HEK293 (cell line): ENCODE measurements at regions not wholly inside any gene's neighbourhood (a gene's known extent, or its start where the extent isn't known, plus 50 kb on each side); places are given as distances from the start of the nearest gene placed in this dataset.

Source experiments
- CTCF ChIA-PET: fragments of 350-600 bp; formaldehyde crosslinking; extraction: SDS; loops from one replicate; lab custom pipeline; 2021; ENCODE audit warnings: antibody characterized with exemption; lab: Yijun Ruan, JAX
- POLR2A ChIA-PET: fragments of 300-600 bp; formaldehyde crosslinking; extraction: SDS; loops from one replicate; lab custom pipeline; 2020; ENCODE audit warnings: antibody characterized with exemption, inconsistent platforms; lab: Yijun Ruan, JAX
- H3K27ac ChIP-seq: fragments of 200-500 bp; sonication (Bioruptor generic); 2 replicates; pipeline ENCODE4 v1.5.1; 2014; ENCODE audit warnings: low read depth, low read length, control low read depth, inconsistent platforms; ENCODE audit errors: extremely low read depth
- H3K36me3 ChIP-seq, 2 experiments: fragments of 200-500 bp in 1 of 2; sonication (Bioruptor generic) in 1 of 2; 1 replicate in 1 of 2; 2 replicates in 1 of 2; pipeline ENCODE4 v1.5.1; 2014 to 2017; ENCODE audit warnings: inconsistent platforms in 2 of 2, low read length in 2 of 2; ENCODE audit not compliant: control insufficient read depth in 2 of 2, insufficient read depth in 1 of 2
- H3K4me1 ChIP-seq: fragments of 200-500 bp; sonication (Bioruptor generic); 2 replicates; pipeline ENCODE4 v1.5.1; 2014; ENCODE audit warnings: mild to moderate bottlenecking, low read length, inconsistent platforms; ENCODE audit not compliant: control insufficient read depth, insufficient read depth
- H3K4me3 ChIP-seq: 2 replicates; pipeline ENCODE4 v1.5.1; 2011; ENCODE audit warnings: low read depth, mild to moderate bottlenecking, control low read depth, low read length, moderate library complexity
- H3K9me3 ChIP-seq: fragments of 200-500 bp; sonication (Bioruptor generic); 2 replicates; pipeline ENCODE4 v1.5.1; 2014; ENCODE audit warnings: low read depth, low read length, inconsistent platforms; ENCODE audit not compliant: control insufficient read depth, insufficient read depth
- GLIS2 ChIP-seq: fragments of 450-650 bp; formaldehyde crosslinking; IDR thresholded peaks from 2 replicates; pipeline ENCODE4 v1.5.1; 2016; ENCODE audit warnings: missing biosample characterization, missing genetic modification characterization
- MYNN ChIP-seq: fragments of 450-650 bp; formaldehyde crosslinking; IDR thresholded peaks from 2 replicates; pipeline ENCODE4 v1.5.1; 2016; ENCODE audit warnings: missing biosample characterization, missing genetic modification characterization, borderline replicate concordance
- SP3 ChIP-seq: fragments of 450-650 bp; formaldehyde crosslinking; IDR thresholded peaks from 2 replicates; pipeline ENCODE4 v1.5.1; 2016; ENCODE audit warnings: missing biosample characterization, missing genetic modification characterization
- ZIC2 ChIP-seq: fragments of 450-650 bp; formaldehyde crosslinking; IDR thresholded peaks from 2 replicates; pipeline ENCODE4 v1.5.1; 2016; ENCODE audit warnings: missing biosample characterization, missing genetic modification characterization
- ZNF138 ChIP-seq: fragments of 450-650 bp; formaldehyde crosslinking; IDR thresholded peaks from 2 replicates; pipeline ENCODE4 v1.5.1; 2016; ENCODE audit warnings: missing biosample characterization, missing genetic modification characterization, borderline replicate concordance
- ZNF146 ChIP-seq: fragments of 450-650 bp; formaldehyde crosslinking; IDR thresholded peaks from 2 replicates; pipeline ENCODE4 v1.5.1; 2016; ENCODE audit warnings: missing biosample characterization, missing genetic modification characterization
- ZNF184 ChIP-seq: fragments of 450-650 bp; IDR thresholded peaks from 2 replicates; pipeline ENCODE4 v1.5.1; 2018; ENCODE audit warnings: missing biosample characterization, mild to moderate bottlenecking, missing genetic modification characterization
- ZNF529 ChIP-seq: fragments of 450-650 bp; formaldehyde crosslinking; IDR thresholded peaks from 2 replicates; pipeline ENCODE4 v1.5.1; 2017; ENCODE audit warnings: missing genetic modification characterization, missing biosample characterization; ENCODE audit not compliant: insufficient replicate concordance
- ZNF558 ChIP-seq: fragments of 450-650 bp; formaldehyde crosslinking; IDR thresholded peaks from 2 replicates; pipeline ENCODE4 v1.5.1; 2016; ENCODE audit warnings: missing biosample characterization, missing genetic modification characterization
- ZNF585B ChIP-seq: fragments of 450-650 bp; formaldehyde crosslinking; IDR thresholded peaks from 2 replicates; pipeline ENCODE4 v1.5.1; 2016; ENCODE audit warnings: missing biosample characterization, missing genetic modification characterization
- ZNF624 ChIP-seq: fragments of 450-650 bp; formaldehyde crosslinking; IDR thresholded peaks from 2 replicates; pipeline ENCODE4 v1.5.1; 2017; ENCODE audit warnings: missing biosample characterization, missing genetic modification characterization
- ZNF626 ChIP-seq: fragments of 450-650 bp; sonication (Bioruptor Pico); formaldehyde crosslinking; IDR thresholded peaks from 2 replicates; pipeline ENCODE4 v1.5.1; 2018; ENCODE audit warnings: missing biosample characterization, missing genetic modification characterization, inconsistent platforms
- ZNF76 ChIP-seq: fragments of 450-650 bp; formaldehyde crosslinking; IDR thresholded peaks from 2 replicates; pipeline ENCODE4; 2016; ENCODE audit warnings: low read depth, missing biosample characterization, missing genetic modification characterization, borderline replicate concordance
- ZNF792 ChIP-seq: fragments of 450-650 bp; formaldehyde crosslinking; IDR thresholded peaks from 2 replicates; pipeline ENCODE4 v1.5.1; 2016; ENCODE audit warnings: missing biosample characterization, missing genetic modification characterization
- TF ChIP-seq, protein P1 (sequence below): fragments of 450-650 bp; formaldehyde crosslinking; IDR thresholded peaks from 2 replicates; pipeline ENCODE4 v1.5.1; 2016; ENCODE audit warnings: missing biosample characterization, missing genetic modification characterization
- TF ChIP-seq, protein P2 (sequence below): fragments of 450-650 bp; formaldehyde crosslinking; IDR thresholded peaks from 2 replicates; pipeline ENCODE4 v1.5.1; 2017; ENCODE audit warnings: missing biosample characterization, missing genetic modification characterization
- TF ChIP-seq, protein P3 (sequence below): fragments of 450-650 bp; formaldehyde crosslinking; IDR thresholded peaks from 2 replicates; pipeline ENCODE4 v1.5.1; 2016; ENCODE audit warnings: missing biosample characterization, missing genetic modification characterization
- TF ChIP-seq, protein P4 (sequence below): fragments of 450-650 bp; formaldehyde crosslinking; IDR thresholded peaks from 2 replicates; pipeline ENCODE4 v1.5.1; 2016; ENCODE audit warnings: missing biosample characterization, missing genetic modification characterization
- TF ChIP-seq, protein P5 (sequence below): fragments of 450-650 bp; formaldehyde crosslinking; IDR thresholded peaks from 2 replicates; pipeline ENCODE4 v1.5.1; 2017; ENCODE audit warnings: missing biosample characterization, missing genetic modification characterization
- TF ChIP-seq, protein P6 (sequence below): fragments of 450-650 bp; formaldehyde crosslinking; IDR thresholded peaks from 2 replicates; pipeline ENCODE4 v1.5.1; 2016; ENCODE audit warnings: missing biosample characterization, missing genetic modification characterization

DNA sequence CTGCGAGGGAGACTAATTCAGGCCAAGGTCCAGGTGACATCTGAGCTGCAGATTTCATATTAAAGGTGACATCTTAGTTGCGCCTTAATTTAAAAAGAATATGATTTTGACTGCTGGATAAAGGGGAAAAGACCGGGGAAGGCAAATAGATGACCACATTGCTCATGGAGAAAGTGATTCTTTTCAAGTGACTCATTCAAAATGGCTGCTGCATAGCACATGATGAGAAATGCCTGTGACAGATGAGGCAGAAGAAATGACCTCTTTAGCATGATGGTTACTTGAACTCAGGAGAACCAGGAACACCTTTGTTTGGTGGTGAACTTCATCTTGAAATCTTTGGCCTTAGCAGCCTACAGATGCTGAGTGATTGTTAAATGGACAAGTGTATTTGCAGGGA lies 385.8 kb upstream of the TRIB2 start:
- POLR2A ChIA-PET: no interaction called here
- H3K27ac ChIP-seq: no peak overlapping the region
- no peaks in the 10 kb centered on the region for H3K4me1 ChIP-seq
- TF ChIP-seq ZNF76 (no peak), GLIS2 (no peak), ZNF146 (tag by site-specific recombination) (no peak), SP3 (tag by site-specific recombination) (no peak), ZIC2 (tag by site-specific recombination) (no peak), ZNF184 (tag by site-specific recombination) (no peak), ZNF626 (tag by site-specific recombination) (no peak), ZNF624 (tag by site-specific recombination) (no peak), MYNN (no peak), ZNF138 (tag by site-specific recombination) (no peak), ZNF585B (tag by site-specific recombination) (no peak), ZNF529 (tag by site-specific recombination) (no peak), ZNF792 (tag by site-specific recombination) (no peak), ZNF558 (no peak)
- TF ChIP-seq, protein P1, sequence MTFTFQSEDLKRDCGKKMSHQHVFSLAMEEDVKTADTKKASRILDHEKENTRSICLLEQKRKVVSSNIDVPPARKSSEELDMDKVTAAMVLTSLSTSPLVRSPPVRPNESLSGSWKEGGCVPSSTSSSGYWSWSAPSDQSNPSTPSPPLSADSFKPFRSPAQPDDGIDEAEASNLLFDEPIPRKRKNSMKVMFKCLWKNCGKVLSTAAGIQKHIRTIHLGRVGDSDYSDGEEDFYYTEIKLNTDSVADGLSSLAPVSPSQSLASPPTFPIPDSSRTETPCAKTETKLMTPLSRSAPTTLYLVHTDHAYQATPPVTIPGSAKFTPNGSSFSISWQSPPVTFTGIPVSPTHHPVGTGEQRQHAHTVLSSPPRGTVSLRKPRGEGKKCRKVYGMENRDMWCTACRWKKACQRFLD (tag by site-specific recombination): no peak
- TF ChIP-seq, protein P2, sequence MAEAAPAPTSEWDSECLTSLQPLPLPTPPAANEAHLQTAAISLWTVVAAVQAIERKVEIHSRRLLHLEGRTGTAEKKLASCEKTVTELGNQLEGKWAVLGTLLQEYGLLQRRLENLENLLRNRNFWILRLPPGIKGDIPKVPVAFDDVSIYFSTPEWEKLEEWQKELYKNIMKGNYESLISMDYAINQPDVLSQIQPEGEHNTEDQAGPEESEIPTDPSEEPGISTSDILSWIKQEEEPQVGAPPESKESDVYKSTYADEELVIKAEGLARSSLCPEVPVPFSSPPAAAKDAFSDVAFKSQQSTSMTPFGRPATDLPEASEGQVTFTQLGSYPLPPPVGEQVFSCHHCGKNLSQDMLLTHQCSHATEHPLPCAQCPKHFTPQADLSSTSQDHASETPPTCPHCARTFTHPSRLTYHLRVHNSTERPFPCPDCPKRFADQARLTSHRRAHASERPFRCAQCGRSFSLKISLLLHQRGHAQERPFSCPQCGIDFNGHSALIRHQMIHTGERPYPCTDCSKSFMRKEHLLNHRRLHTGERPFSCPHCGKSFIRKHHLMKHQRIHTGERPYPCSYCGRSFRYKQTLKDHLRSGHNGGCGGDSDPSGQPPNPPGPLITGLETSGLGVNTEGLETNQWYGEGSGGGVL (tag by site-specific recombination): no peak
- TF ChIP-seq, protein P3, sequence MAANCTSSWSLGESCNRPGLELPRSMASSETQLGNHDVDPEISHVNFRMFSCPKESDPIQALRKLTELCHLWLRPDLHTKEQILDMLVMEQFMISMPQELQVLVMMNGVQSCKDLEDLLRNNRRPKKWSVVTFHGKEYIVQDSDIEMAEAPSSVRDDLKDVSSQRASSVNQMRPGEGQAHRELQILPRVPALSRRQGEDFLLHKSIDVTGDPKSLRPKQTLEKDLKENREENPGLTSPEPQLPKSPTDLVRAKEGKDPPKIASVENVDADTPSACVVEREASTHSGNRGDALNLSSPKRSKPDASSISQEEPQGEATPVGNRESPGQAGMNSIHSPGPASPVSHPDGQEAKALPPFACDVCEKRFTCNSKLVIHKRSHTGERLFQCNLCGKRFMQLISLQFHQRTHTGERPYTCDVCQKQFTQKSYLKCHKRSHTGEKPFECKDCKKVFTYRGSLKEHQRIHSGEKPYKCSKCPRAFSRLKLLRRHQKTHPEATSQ: no peak
- TF ChIP-seq, protein P4, sequence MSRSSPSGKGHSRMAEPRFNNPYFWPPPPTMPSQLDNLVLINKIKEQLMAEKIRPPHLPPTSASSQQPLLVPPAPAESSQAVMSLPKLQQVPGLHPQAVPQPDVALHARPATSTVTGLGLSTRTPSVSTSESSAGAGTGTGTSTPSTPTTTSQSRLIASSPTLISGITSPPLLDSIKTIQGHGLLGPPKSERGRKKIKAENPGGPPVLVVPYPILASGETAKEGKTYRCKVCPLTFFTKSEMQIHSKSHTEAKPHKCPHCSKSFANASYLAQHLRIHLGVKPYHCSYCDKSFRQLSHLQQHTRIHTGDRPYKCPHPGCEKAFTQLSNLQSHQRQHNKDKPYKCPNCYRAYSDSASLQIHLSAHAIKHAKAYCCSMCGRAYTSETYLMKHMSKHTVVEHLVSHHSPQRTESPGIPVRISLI (tag by site-specific recombination): no peak
- TF ChIP-seq, protein P5, sequence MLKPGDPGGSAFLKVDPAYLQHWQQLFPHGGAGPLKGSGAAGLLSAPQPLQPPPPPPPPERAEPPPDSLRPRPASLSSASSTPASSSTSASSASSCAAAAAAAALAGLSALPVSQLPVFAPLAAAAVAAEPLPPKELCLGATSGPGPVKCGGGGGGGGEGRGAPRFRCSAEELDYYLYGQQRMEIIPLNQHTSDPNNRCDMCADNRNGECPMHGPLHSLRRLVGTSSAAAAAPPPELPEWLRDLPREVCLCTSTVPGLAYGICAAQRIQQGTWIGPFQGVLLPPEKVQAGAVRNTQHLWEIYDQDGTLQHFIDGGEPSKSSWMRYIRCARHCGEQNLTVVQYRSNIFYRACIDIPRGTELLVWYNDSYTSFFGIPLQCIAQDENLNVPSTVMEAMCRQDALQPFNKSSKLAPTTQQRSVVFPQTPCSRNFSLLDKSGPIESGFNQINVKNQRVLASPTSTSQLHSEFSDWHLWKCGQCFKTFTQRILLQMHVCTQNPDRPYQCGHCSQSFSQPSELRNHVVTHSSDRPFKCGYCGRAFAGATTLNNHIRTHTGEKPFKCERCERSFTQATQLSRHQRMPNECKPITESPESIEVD (tag by site-specific recombination): no peak
- TF ChIP-seq, protein P6, sequence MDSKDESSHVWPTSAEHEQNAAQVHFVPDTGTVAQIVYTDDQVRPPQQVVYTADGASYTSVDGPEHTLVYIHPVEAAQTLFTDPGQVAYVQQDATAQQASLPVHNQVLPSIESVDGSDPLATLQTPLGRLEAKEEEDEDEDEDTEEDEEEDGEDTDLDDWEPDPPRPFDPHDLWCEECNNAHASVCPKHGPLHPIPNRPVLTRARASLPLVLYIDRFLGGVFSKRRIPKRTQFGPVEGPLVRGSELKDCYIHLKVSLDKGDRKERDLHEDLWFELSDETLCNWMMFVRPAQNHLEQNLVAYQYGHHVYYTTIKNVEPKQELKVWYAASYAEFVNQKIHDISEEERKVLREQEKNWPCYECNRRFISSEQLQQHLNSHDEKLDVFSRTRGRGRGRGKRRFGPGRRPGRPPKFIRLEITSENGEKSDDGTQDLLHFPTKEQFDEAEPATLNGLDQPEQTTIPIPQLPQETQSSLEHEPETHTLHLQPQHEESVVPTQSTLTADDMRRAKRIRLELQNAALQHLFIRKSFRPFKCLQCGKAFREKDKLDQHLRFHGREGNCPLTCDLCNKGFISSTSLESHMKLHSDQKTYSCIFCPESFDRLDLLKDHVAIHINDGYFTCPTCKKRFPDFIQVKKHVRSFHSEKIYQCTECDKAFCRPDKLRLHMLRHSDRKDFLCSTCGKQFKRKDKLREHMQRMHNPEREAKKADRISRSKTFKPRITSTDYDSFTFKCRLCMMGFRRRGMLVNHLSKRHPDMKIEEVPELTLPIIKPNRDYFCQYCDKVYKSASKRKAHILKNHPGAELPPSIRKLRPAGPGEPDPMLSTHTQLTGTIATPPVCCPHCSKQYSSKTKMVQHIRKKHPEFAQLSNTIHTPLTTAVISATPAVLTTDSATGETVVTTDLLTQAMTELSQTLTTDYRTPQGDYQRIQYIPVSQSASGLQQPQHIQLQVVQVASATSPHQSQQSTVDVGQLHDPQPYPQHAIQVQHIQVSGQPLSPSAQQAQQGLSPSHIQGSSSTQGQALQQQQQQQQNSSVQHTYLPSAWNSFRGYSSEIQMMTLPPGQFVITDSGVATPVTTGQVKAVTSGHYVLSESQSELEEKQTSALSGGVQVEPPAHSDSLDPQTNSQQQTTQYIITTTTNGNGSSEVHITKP: no peak
- TF ChIP-seq, all 188 proteins: peak for 0
- CTCF ChIA-PET: interaction anchor here (0.5 to 0.6 kb wide), 2 partner anchors 500 to 708 kb away, joined by 3 read pairs; no protein-coding TSS in a partner anchor
- no peak overlapping the region for H3K4me3 ChIP-seq
- no peaks in the 10 kb centered on the region for H3K36me3 ChIP-seq
- no peaks in the 10 kb centered on the region for H3K9me3 ChIP-seq
